ENCODE measurements at regions not wholly inside any gene's neighbourhood (a gene's known extent, or its start where the extent isn't known, plus 50 kb on each side); places are given as distances from the start of the nearest gene placed in this dataset.

GRCh38 chr5:20040901-20041300, 52.9 kb upstream of the CDH18 start:
- intact Hi-C loops (cut with DNase I): no loop called here
- Histone ChIP-seq H3K4me1 (ENCODE audit: control insufficient read depth in 2 of 3, insufficient read depth in 2 of 3, low read depth in 1 of 3, low read length in 3 of 3) (no peaks in the 10 kb centered on the region), H3K4me3 (ENCODE audit: low read length in 3 of 3) (no peak overlapping the region), H3K9ac (ENCODE audit: low read length in 3 of 3) (no peak overlapping the region), H3K27ac (ENCODE audit: low read depth in 2 of 2, low read length in 2 of 2) (no peak overlapping the region), H3K9me3 (ENCODE audit: control insufficient read depth in 2 of 3, insufficient read depth in 1 of 3, low read length in 3 of 3) (no peaks in the 10 kb centered on the region), H3K36me3 (ENCODE audit: control insufficient read depth in 2 of 3, insufficient read depth in 3 of 3, low read length in 3 of 3) (no peaks in the 10 kb centered on the region), H3K27me3 (ENCODE audit: control insufficient read depth, insufficient read depth, low read length) (no peaks in the 10 kb centered on the region)
- FAIRE-seq: no peak
- no peak for TF ChIP-seq CTCF (IDR thresholded peaks at IDR 0.05; ENCODE audit: borderline replicate concordance, extremely low read depth, insufficient read depth)
- no peak for DNase-seq

Data from kidney (tissue), 13 donors.